Mucosa of gallbladder (tissue), 1 donor: ENCODE measurements at regions not wholly inside any gene's neighbourhood (a gene's known extent, or its start where the extent isn't known, plus 50 kb on each side); places are given as distances from the start of the nearest gene placed in this dataset.
"Not testable (repeated sequence)": the region's sequence is repeated elsewhere in the genome, so short reads cannot be mapped to it uniquely, and the experiment has no call there.

Experiments used
- DNase-seq: peaks from one replicate; pipeline ENCODE4 v3.0.0-alpha.2; 2020; ENCODE audit warnings: low spot score
- donor health status: DM: no; HTN: no; CAD: no.

DNA sequence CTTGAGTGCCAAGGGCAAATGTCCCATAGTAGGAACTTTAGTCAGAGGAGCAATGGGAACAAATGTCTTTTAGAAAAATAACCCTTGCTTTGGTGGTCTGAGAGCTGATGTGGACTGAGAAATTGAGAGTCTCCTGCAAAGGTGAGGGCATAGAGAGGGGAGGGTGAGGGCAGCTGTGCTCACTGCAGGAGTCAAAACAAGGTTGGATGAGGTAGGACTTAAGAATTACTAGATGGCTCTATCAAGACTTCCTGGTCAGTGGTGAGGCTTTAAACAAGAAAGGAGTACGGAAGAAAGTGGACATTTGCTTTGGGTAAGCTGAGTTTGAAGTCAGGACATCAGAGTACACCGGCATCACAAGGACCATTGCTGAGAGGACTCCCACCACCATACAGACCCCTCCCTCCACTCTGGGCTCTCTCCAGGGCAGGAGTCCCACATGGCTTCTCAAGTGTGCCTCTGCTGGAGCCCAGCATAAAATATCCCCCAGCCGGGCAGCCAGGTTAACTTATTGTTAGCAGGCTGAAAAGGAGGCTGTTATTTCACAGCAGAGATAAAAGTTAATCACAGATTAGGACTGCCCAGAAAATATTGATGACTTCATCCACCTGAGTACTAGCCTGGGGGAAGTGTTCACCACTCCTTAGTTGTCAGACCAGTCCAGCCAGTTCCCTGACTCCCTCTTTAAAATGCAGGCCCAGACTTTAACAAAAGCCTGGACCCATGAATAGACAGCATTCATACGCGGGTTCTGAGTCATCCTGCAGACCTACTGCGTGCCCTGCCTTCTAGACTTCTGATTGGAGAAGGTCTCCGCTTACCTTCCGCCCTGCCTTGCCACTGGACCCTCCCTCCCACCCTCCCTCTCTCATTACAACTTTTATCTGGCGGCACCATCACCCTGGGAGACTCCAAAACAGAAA, 167.2 kb downstream of the BCL2L11 start:
- DNase-seq, result peak; percentile 73

GRCh38 chr2:111290370-111290769, 169.7 kb downstream of the BCL2L11 start:
- not testable (repeated sequence) for DNase-seq

DNA sequence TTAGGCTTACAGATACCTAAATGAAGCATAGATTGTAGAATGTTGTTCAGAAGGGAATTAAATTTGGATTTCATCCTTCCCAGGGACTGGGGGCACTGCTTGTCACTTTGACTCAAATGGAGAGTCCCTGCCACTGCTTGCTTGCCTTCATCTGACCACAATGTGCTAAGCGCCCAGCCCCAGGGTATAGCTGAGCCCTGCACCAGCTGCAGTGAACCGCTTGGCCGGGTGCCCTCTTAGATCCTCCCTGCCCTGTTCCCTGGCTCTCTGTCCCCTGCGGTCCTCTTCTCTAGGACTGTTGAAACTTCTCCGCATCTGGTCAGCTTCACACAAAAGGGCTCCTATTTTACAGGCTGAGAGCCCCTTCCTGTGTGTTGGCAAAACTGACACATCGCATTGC, 170.9 kb downstream of the BCL2L11 start:
- DNase-seq, result not testable (repeated sequence)

GRCh38 chr2:111292232-111292968, 171.7 kb downstream of the BCL2L11 start:
- DNase-seq, result not testable (repeated sequence)

DNA sequence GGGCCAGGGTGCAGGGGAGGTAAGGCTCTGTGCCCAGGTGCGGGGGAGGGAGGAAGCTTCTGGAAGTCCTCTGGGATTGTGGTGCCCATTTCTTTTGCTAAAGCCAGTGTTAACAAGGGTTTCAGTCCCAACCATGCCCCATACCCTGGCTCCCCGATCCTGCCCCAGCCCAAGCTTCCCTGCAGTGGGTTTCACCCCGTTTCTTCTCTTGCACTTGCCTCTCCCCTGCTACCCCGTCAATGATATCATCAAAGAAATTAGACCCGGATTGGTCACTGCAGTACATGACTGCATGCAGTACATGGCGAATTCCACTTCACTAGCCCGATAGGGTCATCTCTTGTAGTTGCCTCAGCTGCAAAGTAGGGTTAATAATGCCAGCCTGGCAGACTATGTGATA, 174.0 kb downstream of the BCL2L11 start:
- not testable (repeated sequence) for DNase-seq

GRCh38 chr2:111296122-111296804, 175.5 kb downstream of the BCL2L11 start:
- not testable (repeated sequence) for DNase-seq

DNA sequence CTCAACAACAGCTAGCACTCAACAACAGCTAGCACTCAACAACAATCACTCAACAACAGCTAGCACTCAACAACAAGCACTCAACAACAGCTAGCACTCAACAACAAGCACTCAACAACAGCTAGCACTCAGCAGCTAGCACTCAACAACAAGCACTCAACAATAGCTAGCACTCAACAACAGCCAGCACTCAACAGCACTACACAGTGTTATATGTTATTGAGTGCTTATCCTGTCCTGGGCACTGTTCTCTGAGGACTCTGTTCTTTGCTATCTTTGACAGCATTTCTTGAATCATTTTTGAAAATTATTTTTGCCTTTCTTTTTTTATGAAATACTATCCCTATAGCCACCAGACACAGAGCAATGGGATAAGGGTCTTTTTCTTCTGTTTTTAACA, 176.4 kb downstream of the BCL2L11 start:
- DNase-seq, result not testable (repeated sequence)

GRCh38 chr2:111298927-111299326, 178.2 kb downstream of the BCL2L11 start:
- DNase-seq, result not testable (repeated sequence)

GRCh38 chr2:111299635-111300034, 178.9 kb downstream of the BCL2L11 start:
- not testable (repeated sequence) for DNase-seq

DNA sequence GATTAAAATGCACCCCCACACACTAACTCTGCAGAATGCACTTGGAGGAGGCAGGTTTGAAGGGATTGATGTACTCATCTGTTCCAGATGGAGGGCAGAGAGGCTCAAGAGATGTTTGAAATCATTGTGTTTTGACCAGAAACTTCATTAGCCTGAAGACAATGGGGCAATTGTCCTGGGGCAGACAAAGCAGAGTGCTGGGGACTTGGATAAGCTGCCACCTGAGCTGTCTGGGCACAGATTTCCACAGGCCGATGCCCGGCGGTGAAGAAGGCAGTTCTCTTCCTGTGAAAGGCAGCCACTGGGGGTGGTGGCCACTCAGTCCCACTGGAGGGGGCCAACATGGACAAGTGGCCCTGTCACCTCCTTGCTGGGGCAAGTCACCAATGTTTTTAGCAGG, 181.0 kb downstream of the BCL2L11 start:
- not testable (repeated sequence) for DNase-seq

GRCh38 chr2:111302397-111303218, 181.9 kb downstream of the BCL2L11 start:
- DNase-seq, result not testable (repeated sequence)

GRCh38 chr2:111307302-111307701, 186.6 kb downstream of the BCL2L11 start:
- DNase-seq, result not testable (repeated sequence)

- DNase-seq, result not testable (repeated sequence)
Observed at GRCh38 chr2:111309231-111310075, 188.7 kb downstream of the BCL2L11 start.

DNA sequence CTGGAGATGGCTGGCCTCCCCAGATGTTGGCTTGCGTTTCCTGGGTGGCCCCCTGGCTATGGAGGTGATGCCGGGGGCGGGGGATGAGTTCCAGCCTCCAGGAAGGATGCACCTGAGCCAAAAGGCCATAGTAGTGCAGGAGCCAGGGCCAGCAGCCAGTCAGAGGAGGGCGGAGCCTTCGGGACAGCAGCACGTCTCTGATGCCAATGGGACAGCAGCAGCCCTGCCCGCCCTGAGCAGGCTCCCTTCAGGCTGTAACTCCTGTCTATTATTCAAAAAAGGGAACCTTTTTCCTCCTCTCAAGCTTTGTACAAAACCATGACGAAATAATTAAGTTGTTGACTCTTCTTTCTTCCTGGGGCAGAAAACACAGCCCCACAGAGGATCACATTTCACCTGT, 189.7 kb downstream of the BCL2L11 start:
- not testable (repeated sequence) for DNase-seq

DNA sequence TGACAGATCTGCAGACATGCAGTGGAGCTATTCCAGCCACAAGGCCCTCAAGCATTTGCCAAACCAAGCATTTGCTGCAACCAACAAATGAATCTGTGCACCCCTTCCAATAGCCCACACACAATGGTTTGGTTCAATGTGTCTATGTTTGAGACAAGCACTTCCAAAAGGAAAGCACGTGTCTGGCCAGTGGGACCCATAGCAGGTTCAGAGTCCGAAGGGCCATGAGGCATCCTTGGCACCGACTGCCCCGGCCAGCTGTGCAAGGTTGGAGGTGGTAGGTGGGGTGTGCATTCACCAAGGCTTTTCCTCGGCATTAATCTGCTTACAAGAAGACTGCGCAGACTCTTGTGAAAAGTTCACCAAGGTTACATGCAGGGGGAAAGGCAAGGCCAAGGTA, 190.9 kb downstream of the BCL2L11 start:
- not testable (repeated sequence) for DNase-seq

- DNase-seq, result not testable (repeated sequence)
Observed at GRCh38 chr2:111312897-111313607, 192.3 kb downstream of the BCL2L11 start.

DNA sequence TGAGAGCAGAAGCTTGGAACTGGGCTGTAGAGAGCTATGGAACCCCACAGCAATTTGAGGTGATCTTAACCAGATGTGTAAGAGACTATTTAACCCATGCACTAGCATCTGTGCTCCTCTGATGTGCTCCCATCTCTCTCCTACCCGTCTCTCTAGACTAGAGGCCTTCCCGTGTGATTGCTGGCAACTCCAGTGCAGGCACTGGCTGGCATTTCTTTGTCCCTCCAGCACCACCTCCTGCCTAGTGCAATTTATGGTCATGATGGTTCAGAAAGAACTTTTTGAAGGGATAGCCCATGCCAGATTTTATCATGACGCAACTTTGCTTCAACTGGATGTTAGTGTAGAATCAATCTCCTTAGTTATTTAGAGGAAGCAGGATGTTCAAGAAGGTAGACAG, 193.0 kb downstream of the BCL2L11 start:
- not testable (repeated sequence) for DNase-seq

DNA sequence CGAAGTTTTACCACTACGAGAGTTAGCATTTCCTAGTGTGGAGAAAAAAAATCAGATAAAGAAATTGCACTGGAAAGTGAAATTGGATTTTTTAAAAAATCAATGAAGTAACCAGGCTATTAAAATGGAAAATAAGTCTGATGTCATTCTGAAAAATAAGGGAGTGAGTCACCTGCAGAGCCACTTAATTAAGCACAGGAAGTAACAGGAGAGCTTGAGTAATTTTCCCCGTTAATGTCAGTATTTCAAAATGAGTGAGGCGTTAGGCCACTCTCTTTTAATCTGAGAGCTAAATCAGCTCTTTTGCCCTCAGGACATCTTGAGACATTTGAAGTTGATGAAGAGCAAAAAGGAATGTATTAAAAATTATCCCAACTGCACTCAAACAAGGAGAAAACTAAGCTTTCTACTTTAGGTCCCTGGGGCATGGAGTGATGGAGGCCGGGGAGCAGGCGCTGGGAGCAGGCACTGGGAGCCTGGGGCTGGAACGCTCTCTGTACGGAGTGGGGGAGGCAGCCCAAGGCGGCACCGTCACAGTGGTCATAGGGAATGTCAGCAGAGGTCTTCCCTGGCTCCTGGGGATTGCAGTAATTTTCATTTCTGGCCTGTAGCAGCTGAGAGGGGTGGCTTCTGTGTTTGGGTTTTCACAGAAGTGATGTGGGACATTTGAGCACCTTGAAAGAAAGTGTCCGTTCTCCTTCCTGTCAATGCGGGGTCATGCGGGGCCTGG, 194.6 kb downstream of the BCL2L11 start:
- DNase-seq, result not testable (repeated sequence)

DNA sequence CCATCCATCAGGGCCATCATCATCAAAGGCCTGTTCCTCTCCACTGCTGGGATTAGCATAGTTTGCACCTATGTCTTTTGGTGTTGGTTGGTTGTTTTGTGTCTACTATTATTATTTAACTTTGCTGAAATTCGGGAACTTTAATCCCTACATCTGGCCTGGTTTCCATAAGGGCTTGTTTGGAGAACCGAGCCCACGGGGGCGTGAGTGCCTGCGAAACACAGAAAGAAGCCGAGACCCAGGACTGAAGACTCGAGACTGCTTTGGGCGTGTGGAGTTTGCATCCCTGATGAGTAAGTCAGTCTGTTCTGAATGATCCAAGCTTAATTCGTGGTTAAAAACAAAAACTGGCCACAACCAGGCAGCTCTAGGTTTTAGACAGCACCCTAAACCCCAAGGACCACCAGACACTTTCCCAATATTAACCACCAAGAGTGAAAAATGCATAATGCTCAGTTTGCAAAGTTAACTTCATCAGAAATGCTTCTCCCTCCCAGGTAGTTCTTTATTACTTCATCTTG, 195.6 kb downstream of the BCL2L11 start:
- not testable (repeated sequence) for DNase-seq
